Lung (tissue), 11 donors: ENCODE measurements at regions not wholly inside any gene's neighbourhood (a gene's known extent, or its start where the extent isn't known, plus 50 kb on each side); places are given as distances from the start of the nearest gene placed in this dataset.
"Not testable (repeated sequence)": the region's sequence is repeated elsewhere in the genome, so short reads cannot be mapped to it uniquely, and the experiment has no call there.

ENCODE experiments used
- ATAC-seq: fragments of 200-7000 bp; cut with Tn5 transposase; one replicate; pipeline ENCODE4 v1.9.1; 2020; ENCODE audit warnings: moderate number of reproducible peaks; ENCODE audit not compliant: insufficient read depth, low FRiP score
- DNase-seq, 3 donors: peaks; one replicate each; pipeline ENCODE4 v3.0.0-alpha.2; 2013 to 2017
- H3K27ac ChIP-seq, 2 donors: one replicate each; pipeline ENCODE4 v1.5.1; 2013; ENCODE audit warnings: mild to moderate bottlenecking in 2 of 2, moderate library complexity in 2 of 2, control low read depth in 1 of 2, inconsistent platforms in 1 of 2, low read depth in 1 of 2, low read length in 1 of 2
- H3K27me3 ChIP-seq, 3 donors: one replicate each; pipeline ENCODE4 v1.5.1; 2013; ENCODE audit warnings: low read length in 2 of 3; ENCODE audit not compliant: control insufficient read depth in 3 of 3, insufficient read depth in 3 of 3
- H3K36me3 ChIP-seq, 4 donors: one replicate each; pipeline ENCODE4 v1.5.1; 2013; ENCODE audit warnings: low read length in 4 of 4, mild to moderate bottlenecking in 1 of 4, moderate library complexity in 1 of 4; ENCODE audit not compliant: control insufficient read depth in 4 of 4, insufficient read depth in 4 of 4
- H3K4me1 ChIP-seq, 5 donors: one replicate each; pipeline ENCODE4 v1.5.1; 2013; ENCODE audit warnings: low read length in 5 of 5, mild to moderate bottlenecking in 2 of 5, moderate library complexity in 1 of 5; ENCODE audit not compliant: control insufficient read depth in 5 of 5, insufficient read depth in 5 of 5
- H3K4me3 ChIP-seq: one replicate; pipeline ENCODE4 v1.5.1; 2013; ENCODE audit warnings: mild to moderate bottlenecking, control low read depth, moderate library complexity
- H3K9ac ChIP-seq, 2 donors: one replicate each; pipeline ENCODE4 v1.5.1; 2013; ENCODE audit warnings: low read length in 2 of 2, control low read depth in 1 of 2; ENCODE audit not compliant: insufficient read depth in 1 of 2
- H3K9me3 ChIP-seq, 4 donors: one replicate each; pipeline ENCODE4 v1.5.1; 2013; ENCODE audit warnings: low read length in 3 of 4, mild to moderate bottlenecking in 1 of 4, moderate library complexity in 1 of 4; ENCODE audit not compliant: control insufficient read depth in 4 of 4, insufficient read depth in 3 of 4
- CTCF ChIP-seq: IDR thresholded peaks from 2 replicates; pipeline ENCODE4 v1.5.1; 2012; ENCODE audit warnings: mild to moderate bottlenecking; ENCODE audit errors: control extremely low read depth, extremely low read depth
- WGBS, 2 donors: extraction: QIAGEN DNeasy Blood & Tissue Kit; methylation state at CpG; one replicate each; pipeline ENCODE4 v1.1.7; 2013; 5-methylcytosine and 5-hydroxymethylcytosine counted together
- donor health status: control.
- donor health status: control.
- donor health status: Bipolar disorder and iron deficiency.
- donor health status: healthy.
- donor health status: DM: yes; HTN: yes; CAD: no.

DNA sequence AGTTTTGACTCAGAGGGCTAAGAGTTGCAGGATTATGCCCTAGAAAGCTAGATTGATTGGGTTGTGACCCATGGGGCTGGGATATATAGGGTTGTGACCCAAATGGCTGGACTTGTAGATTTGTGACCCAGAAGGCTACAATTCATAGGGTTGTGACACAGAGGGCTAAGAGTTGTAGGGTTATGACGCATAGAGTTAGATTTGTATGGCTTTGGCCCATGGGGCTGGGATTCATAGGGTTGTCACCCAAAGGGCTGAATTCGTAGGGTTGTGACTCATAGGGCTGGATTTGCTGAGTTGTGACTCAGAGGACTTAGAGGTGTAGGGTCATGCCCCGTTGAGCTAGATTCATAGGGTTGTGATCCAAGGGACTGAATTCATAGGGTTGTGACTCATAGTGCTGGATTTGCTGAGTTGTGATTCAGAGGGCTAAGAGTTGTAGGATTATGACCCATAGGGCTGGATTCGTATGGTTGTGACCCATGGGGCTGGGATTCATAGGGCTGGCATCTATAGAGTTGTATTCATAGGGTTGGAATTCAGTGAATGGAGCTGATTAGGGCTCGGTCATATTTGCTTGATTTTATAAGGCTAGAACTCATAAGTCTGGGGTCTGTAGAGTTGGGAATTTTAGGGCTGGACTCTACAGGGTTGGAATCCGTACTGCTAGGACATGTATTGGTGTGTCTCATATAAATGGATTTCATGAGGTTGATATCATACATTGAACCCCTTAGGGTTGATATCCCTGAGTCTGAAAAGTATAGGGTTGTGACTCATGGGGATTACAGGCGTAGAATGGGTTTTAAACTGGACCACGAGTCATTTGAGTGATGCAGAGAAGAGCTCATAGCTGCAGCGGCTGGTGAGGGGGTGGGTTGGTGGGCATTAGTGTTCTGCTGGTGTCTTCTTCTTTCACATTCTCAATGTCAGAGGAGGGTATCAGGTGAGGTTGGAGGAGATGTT lies 125.7 kb downstream of the CRLF2 start:
- no peak for ATAC-seq
- TF ChIP-seq CTCF, result no peak
- no peaks in the 10 kb centered on the region for H3K4me1 ChIP-seq
- no peak overlapping the region for H3K4me3 ChIP-seq
- H3K27ac ChIP-seq, result no peak overlapping the region
- no peaks in the 10 kb centered on the region for H3K27me3 ChIP-seq
- 71 to 80% methylated on average over 9 of the region's 9 CpGs for WGBS, 2 donors
- no peaks in the 10 kb centered on the region for H3K36me3 ChIP-seq
- H3K9ac ChIP-seq, result no peak overlapping the region
- no peak for DNase-seq
- peaks cover 0 to 7% (median 3%) of the 10 kb centered on the region in 4 donors for H3K9me3 ChIP-seq

- H3K4me1 ChIP-seq, H3K36me3 ChIP-seq, H3K27me3 ChIP-seq, H3K9me3 ChIP-seq, DNase-seq, ATAC-seq, H3K9ac ChIP-seq, H3K27ac ChIP-seq, H3K4me3 ChIP-seq: not testable (repeated sequence)
- WGBS, 2 donors, result 76 to 91% methylated on average over 2 of the region's 2 CpGs
These were observed 126.6 kb downstream of the CRLF2 start for GRCh38 chrX:1085871-1086270.

- Histone ChIP-seq H3K4me3 (no peak overlapping the region), H3K36me3 (no peaks in the 10 kb centered on the region), H3K9me3 (peaks cover 0 to 10% (median 3%) of the 10 kb centered on the region in 4 donors), H3K27me3 (no peaks in the 10 kb centered on the region), H3K9ac (no peak overlapping the region), H3K27ac (no peak overlapping the region), H3K4me1 (no peaks in the 10 kb centered on the region)
- DNase-seq (no peak), ATAC-seq (no peak)
- TF ChIP-seq CTCF, result no peak
- 84 to 92% methylated on average over 6 of the region's 6 CpGs for WGBS, 2 donors
These were observed 127.8 kb downstream of the CRLF2 start for GRCh38 chrX:1084689-1085088.

- H3K27me3 ChIP-seq, result no peaks in the 10 kb centered on the region
- H3K4me1 ChIP-seq, result no peaks in the 10 kb centered on the region
- 50 to 55% methylated on average over 29 of the region's 29 CpGs for WGBS, 2 donors
- ATAC-seq, result no peak
- no peak overlapping the region for H3K27ac ChIP-seq
- no peaks in the 10 kb centered on the region for H3K36me3 ChIP-seq
- peaks cover 0 to 17% (median 3%) of the 10 kb centered on the region in 4 donors for H3K9me3 ChIP-seq
- peak in 1 of 3 donors; percentile 7 for DNase-seq
- H3K4me3 ChIP-seq, result no peak overlapping the region
- TF ChIP-seq CTCF, result no peak
- no peak overlapping the region for H3K9ac ChIP-seq
These were observed 135.4 kb downstream of the CRLF2 start for GRCh38 chrX:1076871-1077651.
